22Rv1 (cell line): ENCODE measurements at regions not wholly inside any gene's neighbourhood (a gene's known extent, or its start where the extent isn't known, plus 50 kb on each side); places are given as distances from the start of the nearest gene placed in this dataset.

ENCODE experiments used
- CTCF ChIP-seq: fragments of 450-650 bp; IDR thresholded peaks from 2 replicates; pipeline ENCODE4 v1.5.1; 2017; ENCODE audit warnings: mild to moderate bottlenecking
- ZFX ChIP-seq: fragments of 450-650 bp; IDR thresholded peaks from 2 replicates; pipeline ENCODE4 v1.6.1; 2017; ENCODE audit warnings: antibody characterized with exemption, borderline replicate concordance

GRCh38 chr6:23890543-23891227, 235.3 kb upstream of the NRSN1 start:
- no peak for TF ChIP-seq CTCF
- TF ChIP-seq ZFX, result no peak
